ENCODE measurements at regions not wholly inside any gene's neighbourhood (a gene's known extent, or its start where the extent isn't known, plus 50 kb on each side); places are given as distances from the start of the nearest gene placed in this dataset.

- no peak for DNase-seq (ENCODE audit: low spot score)
These were observed 63.4 kb downstream of the PMAIP1 start for GRCh38 chr18:59963229-59963628.

GRCh38 chr18:59961070-59961469, 61.3 kb downstream of the PMAIP1 start:
- no peak for DNase-seq (ENCODE audit: low spot score)

GRCh38 chr18:59960272-59960671, 60.5 kb downstream of the PMAIP1 start:
- DNase-seq (ENCODE audit: low spot score) = no peak

- DNase-seq (ENCODE audit: low spot score) = no peak
These were observed 59.8 kb downstream of the PMAIP1 start for GRCh38 chr18:59959606-59960005.

- DNase-seq (ENCODE audit: low spot score) = no peak
These were observed 59.3 kb downstream of the PMAIP1 start for GRCh38 chr18:59959073-59959472.

GRCh38 chr18:59957957-59958356, 58.2 kb downstream of the PMAIP1 start:
- DNase-seq (ENCODE audit: low spot score) = no peak

GRCh38 chr18:59954755-59955156, 55.0 kb downstream of the PMAIP1 start:
- DNase-seq (ENCODE audit: low spot score) = no peak

GRCh38 chr18:59954241-59954640, 54.4 kb downstream of the PMAIP1 start:
- DNase-seq (ENCODE audit: low spot score) = no peak
